ENCODE measurements at regions not wholly inside any gene's neighbourhood (a gene's known extent, or its start where the extent isn't known, plus 50 kb on each side); places are given as distances from the start of the nearest gene placed in this dataset.
"Not testable (repeated sequence)": the region's sequence is repeated elsewhere in the genome, so short reads cannot be mapped to it uniquely, and the experiment has no call there.

DNA sequence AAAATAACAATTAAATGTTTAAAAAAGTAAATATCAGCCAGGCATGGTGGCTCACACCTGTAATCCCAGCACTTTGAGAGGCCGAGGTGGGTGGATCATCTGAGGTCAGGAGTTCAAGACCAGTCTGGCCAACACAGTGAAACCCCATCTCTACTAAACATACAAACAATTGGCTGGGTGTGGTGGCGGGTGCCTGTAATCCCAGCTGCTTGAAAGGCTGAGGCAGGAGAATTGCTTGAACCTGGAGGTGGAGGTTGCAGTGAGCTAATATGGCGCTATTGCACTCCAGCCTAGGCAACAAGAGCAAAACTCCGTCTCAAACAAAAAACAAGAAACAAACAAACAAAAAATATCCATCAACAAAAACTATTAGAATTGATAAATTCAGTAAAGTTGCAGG is 77.5 kb downstream of the SNX5 start:
- not testable (repeated sequence) for DNase-seq (ENCODE audit: low read depth in 3 of 3, low spot score in 2 of 3)

DNA sequence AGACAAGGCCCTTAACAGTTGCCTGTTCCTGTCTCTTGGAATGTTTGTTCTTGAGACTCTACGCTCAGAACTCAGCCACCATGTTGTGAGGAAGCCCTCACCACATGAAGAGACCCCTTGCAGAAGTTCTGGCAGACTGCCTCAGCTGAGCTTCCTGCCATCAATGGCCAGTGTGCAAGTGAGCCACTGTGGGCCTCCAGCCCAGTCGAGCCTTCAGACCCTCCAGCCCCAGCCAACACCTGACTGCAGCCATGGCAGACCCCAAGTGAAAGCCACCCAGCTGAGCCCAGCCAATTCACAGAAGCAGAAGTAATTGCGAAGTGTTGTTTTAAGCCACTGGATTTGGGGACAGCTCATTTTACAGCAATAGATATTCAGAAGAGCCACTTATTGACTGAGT is 78.3 kb downstream of the SNX5 start:
- no peak for DNase-seq (ENCODE audit: low read depth in 3 of 3, low spot score in 2 of 3)

DNA sequence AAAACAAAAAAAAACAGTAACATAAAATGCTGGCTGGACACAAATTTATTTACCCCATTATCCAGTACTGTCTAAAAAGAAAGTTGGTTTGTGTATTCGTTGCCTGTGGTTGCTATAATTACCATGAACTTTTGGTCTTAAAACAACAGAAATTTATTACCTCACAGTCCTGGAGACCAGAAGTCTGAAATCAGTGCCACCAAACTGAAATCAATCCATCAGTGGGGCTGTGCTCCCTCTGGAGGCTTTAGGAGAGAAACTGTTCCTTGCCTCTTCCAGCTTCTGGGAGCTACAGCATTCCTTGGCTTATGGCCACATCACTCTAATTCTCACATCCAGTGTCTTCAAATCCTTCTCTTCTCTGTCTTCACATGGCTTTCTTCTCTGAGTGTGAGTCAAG is 79.4 kb downstream of the SNX5 start:
- DNase-seq (ENCODE audit: low read depth in 3 of 3, low spot score in 2 of 3): no peak

DNA sequence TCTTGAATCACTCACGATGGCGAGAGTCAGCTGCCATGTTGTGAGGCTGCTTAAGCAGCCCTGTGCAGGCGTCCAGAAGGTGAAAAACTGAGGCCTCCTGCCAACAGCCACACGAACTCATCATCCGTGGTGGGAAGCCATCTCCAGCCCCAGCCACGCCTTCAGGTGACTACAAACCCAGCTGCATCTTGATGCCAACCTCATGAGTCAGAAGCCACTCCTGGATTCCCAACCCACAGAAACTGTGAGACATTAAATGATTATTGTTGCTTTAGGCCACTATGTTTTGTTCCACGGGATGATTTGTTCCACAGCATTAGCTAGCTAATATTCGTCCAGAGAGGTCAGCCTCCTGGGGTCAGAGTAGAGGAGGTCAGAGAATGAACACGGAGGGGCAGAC is 80.5 kb downstream of the SNX5 start:
- no peak for DNase-seq (ENCODE audit: low read depth in 3 of 3, low spot score in 2 of 3)

DNA sequence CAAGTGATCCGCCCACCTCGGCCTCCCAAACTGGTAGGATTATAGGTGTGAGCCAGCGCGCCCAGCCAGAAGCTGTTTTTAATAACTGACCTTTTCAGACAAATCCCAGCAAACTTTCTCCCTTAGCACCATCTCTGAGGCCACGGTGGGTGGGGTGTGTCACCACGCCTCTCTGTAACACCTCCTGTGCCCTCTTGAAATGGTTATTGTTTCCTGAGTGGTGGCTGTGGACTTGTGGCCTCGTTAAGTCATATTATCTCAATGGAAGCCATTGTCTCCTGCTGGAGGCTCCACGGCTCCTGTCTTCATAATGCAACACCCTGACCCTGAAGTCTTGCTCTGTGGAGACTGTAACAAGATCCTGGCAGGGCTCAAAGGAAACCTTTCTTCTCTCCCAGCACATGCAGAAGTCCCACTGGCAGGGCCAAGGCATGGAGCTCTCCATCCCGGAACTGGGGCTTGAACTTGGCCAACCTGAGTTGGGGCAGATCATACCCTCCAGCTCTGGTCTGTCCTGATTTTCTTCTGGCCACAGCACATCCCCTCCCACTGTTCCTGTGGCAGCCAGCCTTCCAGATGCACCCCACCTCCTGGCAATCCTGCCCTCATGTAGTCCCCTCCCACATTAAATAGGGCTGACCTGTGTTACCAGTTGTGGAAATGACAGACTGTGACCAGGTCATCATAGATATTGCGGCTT is 81.1 kb downstream of the SNX5 start:
- DNase-seq (ENCODE audit: low read depth in 3 of 3, low spot score in 2 of 3): no peak

DNA sequence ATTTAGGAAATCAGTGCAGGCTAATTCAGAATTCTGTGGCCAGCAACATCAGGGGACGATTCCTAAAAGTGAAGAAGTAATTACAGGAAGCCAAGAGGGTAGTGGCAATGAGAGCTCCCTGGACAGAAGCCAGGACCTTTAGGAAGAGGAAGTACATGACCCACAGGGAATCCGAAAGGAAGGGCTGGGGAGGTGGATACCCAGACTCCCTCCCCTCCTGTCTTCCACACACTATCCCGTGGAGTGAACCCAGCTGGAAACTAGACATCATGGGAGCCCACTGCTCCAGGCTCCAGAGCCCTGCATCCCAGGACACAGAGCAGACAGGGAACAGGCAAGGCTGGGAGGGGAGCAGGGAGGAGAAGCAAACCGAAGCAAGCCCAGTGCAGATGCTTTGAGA is 83.0 kb downstream of the SNX5 start:
- no peak for DNase-seq (ENCODE audit: low read depth in 3 of 3, low spot score in 2 of 3)

DNA sequence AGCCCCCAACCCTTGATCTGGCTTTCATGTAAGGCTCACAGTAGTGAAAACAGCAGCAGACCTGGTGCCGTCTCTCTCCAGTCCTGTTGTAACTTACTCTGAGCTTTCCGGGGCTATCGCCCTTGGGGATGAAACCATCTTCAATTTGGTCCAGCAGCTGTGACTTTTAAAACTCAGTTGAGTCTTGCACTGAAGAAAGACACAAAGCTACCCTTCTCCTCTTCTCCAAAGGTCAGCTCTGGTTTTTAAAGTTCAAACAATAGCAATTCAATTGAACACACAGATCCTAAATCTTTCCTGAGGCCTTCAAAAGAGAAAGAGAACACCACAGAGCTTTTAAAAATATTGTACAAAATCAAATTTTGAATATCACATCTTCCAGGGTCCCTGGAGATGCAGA is 83.5 kb downstream of the SNX5 start:
- DNase-seq (ENCODE audit: low read depth in 3 of 3, low spot score in 2 of 3): no peak

DNA sequence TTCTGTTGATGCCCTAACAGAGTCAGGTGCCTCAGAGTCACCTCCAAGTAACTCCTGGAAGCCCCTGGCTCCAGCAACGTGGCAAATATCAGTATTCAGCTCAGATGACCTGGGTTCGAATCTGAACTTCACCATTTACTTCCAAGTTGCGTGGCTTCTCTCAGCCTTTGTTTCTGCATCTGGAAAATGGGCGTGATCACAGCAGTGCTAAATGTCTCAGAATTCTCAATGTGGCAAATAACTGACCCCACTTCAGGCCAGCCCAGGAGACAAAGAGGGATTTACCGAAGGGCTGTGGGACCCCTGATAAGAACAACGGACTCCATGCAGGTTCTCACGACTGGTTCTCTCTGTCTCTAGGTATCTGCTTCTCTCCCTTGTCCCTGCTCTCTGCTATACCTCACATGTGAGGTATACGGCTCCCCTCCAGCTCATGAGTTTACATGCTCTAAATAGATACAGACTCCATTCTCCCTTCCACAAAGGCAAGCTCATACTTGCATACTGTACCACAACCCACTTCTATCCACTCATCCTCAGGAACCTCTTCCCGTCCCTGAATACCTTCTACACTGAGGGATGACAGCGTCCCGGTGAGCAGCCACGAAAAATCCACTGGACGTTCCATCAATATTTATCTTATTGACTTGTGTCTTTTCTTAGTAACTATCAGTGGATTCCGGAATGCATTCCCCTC is 84.1 kb downstream of the SNX5 start:
- no peak for DNase-seq (ENCODE audit: low read depth in 3 of 3, low spot score in 2 of 3)

DNA sequence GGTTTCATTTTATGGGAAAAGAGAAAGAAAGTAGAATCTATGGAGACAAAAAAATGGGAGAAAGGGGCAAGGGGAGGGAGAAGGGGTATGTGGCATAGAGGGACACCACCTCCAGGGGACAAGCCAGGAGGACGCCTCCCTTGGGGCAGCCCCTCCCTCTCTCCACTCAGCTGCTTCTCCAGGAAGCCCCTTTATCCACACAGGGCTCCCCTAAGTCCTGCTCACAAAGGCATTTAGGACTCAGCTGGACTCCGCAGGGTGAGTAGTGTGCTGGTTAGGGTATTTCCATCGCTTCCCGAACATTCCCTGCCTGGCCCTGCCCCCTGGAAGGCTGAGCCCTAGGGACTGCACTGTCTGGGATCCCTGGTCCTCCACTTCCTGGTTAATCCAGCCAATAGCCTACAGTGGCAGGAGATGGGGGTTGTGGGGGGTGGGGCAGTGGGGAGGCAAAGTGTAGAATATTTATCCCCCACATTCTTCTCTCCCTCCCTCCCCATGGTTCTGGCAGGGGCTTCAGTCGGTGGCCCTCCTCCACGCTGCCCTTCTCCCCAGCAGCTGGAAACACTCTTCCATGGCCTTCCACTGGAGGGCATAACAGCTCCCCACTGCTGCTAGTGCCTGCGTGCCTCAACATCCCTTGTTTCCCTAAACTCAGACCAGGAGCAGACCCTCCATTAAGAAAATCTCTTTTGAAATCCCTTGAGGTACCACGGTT is 84.8 kb downstream of the SNX5 start:
- no peak for DNase-seq (ENCODE audit: low read depth in 3 of 3, low spot score in 2 of 3)

DNA sequence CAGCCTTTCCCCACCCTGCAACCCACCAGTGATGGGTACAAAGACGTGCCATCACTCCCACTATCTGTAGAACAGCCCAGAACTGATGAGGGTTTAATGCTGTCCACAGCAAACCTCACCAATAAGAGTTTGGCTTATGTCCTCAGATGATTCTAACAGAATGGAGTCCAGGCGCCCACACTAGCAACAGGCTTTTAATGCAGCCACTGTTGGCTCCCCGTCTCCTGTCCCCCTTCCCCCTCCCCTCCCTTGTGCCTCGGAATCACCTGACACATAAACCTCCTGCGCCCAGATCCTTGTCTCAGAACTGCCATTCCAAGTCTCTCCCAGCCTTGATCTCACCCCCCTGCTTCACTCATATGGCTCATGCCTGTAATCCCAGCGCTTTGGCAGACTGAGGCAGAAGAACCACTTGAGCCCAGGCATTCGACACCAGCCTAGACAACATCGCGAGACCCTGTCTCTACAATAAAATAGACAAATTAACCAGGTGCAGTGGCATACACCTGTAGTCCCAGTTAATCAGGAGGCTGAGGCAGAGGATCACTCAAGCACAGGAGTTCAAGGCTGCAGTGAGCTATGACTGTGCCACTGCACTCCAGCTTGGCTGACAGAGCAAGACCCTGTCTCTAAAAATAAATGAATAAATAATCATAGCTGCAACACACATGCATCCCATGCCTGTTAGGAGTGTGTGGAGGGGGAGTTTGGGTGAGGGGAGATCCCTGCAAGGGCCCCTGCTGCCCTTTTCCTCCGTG is 85.6 kb downstream of the SNX5 start:
- DNase-seq (ENCODE audit: low read depth in 3 of 3, low spot score in 2 of 3): no peak

DNA sequence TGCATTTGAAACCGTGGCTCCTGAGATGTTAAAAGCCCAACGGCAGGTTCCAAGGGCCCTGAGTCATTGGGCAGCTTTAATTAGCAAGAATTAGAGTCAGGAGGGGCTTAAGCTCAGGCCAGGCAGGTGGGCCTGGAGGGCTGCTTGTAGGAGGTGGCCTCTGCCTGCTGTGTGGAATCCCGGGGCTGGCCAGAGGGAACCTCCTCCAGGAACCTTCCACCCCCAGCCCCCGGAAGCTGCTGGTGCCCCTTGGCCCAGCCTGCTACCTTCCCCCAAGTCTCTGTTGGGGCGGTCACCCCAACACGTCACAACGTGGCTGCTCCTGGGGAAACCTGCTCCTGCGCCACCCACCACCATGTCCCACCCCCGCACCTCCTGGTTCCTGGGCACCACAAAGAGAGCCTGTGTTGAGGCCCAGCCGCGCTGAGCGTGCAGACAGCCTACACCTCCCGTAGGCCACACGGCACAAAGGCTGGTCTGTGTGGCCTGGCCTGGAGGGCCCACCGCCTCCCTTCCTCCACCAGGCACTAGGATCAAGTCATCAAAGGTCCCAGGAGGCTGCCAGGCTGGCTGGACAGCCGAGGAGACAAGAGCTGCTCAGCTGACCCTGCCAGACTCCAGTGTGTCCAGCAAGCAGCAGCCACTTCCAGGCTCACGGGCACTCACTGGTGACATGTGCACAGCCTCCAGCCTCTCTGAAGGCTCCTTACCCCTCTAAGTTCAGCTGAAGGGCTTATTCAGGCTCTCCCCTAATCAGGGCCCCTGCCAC is 86.3 kb downstream of the SNX5 start:
- no peak for DNase-seq (ENCODE audit: low read depth in 3 of 3, low spot score in 2 of 3)

DNA sequence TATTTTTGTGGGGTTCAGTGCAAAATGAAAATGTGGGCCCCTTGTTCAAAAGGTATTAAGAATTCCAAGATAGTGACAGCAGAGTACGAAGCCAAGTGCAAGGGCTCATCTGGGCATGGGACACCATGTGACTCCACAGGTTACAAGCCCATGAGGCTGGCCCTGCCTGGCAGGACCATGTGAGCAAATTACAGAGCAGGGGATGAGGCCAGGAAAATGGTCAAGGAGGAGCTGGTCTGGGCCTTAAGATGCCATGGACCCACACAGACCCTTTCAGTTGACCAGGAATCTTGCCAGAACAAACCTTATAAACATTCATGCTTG is 86.9 kb downstream of the SNX5 start:
- no peak for DNase-seq (ENCODE audit: low read depth in 3 of 3, low spot score in 2 of 3)

DNA sequence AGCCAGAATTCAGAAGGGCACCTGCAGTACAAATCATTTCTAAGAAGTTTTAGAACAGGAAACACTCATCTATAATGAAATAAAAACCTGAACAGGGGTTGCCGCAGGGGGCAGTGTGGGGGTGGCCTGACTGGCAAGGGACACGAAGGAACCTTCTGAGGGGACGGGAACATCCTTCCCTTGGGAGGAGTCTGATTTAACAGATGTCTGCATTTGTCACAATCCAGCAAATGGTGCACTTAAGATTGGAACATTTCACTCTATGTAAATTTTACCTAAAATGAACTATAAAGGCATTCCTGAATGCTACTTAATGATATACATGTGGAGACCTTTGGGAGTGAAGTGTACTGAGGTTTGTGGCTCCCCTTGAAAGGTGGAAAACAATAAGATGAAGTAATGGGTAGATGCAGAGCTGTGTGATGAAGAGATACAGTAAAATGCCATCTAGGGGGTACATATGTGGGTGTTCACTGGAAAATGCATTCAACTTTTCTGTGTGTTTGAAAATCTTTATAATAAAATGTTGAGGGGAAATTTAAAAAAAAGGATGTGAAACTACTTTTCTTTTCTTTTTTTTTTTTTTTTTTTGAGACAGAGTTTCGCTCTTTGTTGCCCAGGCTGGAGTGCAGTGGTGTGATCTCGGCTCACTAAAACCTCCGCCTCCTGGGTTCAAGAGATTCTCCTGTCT is 89.5 kb downstream of the SNX5 start:
- no peak for DNase-seq (ENCODE audit: low read depth in 3 of 3, low spot score in 2 of 3)

DNA sequence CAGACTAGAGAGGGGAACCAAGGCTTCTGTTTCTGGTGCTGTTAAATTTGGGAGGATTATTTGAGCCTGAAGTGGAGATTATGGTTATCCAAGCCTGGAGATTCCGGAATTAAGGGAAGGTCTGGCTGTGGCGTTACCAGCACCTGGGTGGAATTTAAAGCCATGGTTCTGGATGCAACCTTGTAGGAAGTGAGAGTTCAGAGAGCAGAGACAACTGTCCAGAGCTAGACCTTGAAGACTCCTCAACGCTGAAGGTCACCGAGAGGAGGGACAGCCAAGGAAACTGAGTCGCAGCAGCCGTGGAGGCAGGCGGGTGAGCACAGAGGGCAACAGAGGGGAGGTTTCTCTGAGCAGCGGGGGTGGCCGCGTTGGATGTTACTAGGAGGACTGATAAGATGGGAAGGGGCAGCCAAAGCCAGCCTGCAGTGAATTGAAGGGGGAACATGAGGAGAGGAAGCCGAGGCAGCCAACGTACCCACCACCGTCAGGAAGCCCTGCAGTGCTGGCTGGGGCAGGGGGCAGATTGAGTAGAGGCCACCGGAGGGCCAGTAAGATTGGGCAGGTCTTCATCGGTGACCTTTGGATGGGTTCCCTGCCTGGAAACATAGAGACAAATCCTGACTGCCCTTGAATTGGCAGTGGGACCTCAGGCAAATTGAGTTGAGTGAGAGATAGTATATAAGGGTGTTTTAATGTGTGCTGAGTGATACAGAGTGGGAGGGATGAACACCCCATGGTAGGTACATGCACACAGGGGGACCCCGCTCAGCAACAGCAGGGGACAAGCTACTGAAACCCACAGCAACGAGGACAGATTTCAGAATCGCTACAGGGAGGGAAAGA is 90.3 kb downstream of the SNX5 start:
- DNase-seq (ENCODE audit: low read depth in 3 of 3, low spot score in 2 of 3): no peak

DNA sequence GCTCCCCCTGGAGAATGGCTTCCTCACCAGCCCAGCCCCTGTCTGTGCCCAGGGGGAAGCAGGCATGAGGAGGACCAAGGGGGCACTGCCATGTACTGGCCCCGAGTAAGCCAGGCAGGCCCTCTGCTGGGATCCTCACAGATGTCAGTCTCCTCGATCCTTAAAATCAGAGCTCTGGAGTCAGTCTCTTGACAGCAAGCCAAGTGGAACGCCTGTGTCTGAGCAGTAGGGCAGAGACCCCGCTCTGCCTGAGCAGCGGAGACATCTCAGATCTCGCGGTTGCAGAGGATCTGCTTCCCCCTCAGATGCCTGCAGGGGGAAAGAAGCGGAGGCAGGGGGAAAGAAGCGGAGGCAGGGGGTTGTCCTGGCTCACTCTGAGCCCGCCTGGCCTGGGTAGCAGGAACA is 92.6 kb downstream of the SNX5 start:
- DNase-seq (ENCODE audit: low read depth in 3 of 3, low spot score in 2 of 3): no peak

DNA sequence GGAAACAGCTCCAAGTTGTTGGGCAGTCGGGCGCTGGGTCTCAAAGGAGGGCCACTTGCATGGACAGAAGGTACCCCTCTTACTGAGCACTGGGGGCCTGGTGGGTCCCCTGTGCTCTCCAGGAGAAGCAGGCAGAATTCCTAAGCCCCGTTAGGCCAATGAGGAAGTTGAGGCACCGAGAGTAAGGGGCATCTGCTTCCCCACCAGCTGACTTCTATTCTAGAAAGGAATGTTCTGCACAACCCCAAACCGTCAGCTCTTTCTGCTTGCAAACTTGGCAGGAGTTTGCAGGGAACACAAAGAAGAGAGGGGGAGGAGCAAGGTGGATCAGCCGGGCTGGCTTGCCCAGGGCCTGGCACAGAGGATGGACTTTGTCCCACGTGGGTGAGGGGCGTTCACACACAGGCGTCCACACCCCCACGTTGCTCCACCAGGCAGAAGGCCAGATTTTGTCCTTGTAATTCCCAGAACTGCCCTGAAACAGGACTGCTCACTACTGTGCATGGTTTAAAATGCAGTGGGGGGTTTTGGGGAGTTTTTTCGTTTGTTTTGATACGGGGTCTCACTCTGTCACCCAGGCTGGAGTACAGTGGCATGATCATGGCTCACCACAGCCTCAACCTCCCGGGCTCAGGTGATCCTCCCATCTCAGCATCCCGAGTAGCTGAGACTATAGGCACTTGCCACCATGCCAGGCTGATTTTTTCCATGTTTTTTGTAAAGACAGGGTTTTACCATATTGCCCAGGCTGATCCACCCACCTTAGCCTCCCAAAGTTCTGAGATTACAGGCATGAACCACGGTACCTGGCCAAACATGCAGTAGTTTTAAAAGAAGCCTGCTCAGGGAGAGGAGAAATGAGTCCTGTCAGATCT is 93.3 kb downstream of the SNX5 start:
- no peak for DNase-seq (ENCODE audit: low read depth in 3 of 3, low spot score in 2 of 3)

DNA sequence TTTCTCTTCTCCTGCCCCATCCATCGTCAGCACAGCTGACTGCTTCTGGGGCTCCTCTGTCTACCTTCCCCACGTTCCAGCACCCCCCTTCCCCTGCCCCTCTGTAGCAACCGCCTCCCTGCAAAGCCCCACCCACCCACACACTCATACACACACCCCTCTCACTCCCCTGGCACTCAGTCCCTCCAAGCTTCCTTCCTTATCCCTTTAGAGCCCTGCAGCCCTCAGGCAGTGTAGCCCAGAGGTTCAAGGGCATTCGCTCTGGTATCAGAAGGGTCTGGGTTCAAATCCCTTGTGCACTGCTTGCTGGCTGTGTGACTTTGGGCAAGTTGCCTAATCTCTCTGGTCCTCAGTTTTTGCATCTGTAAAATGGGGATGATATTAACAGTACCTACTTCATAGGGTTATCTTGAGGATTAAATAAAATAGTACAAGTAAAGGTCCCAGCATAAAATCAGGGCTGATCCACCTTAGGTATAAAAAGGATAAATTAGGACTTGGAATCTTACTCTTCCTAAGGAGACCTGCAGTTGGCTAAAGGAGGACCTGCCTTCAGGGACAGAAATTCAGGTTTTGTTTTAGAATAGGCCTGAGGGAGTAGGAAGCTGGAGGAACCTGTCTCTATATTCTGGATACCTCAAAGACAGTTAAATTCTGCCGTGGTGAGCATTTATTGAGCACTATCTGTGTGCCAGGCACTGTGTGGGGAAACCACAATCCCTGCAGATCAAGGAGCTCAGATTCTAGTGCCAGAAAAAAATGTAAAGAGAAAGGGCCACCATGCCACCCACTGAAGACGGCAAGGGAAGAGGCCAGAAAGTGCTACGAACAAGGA is 94.1 kb downstream of the SNX5 start:
- no peak for DNase-seq (ENCODE audit: low read depth in 3 of 3, low spot score in 2 of 3)
